IMR-90 (cell line): ENCODE measurements at regions not wholly inside any gene's neighbourhood (a gene's known extent, or its start where the extent isn't known, plus 50 kb on each side); places are given as distances from the start of the nearest gene placed in this dataset.

Experiments
- ATAC-seq: fragments of 200-7000 bp; cut with Tn5 transposase; 2 replicates; pipeline ENCODE4 v1.9.1; 2020; ENCODE audit warnings: low read depth, mild to moderate bottlenecking, moderate library complexity
- BruUV-seq: library from RNA; stranded (reverse); fragments of 400-500 nt; replicated peaks from 2 replicates; lab custom pipeline; 2021; lab: Mats Ljungman, UMichigan
- CTCF ChIA-PET: fragments of 300-600 bp; formaldehyde crosslinking; extraction: SDS; loops from one replicate; lab custom pipeline; 2021; ENCODE audit warnings: antibody characterized with exemption; lab: Yijun Ruan, JAX
- POLR2A ChIA-PET: fragments of 300-600 bp; sonication (Branson Sonifier 250); formaldehyde crosslinking; loops from one replicate; lab custom pipeline; 2022; ENCODE audit warnings: antibody characterized with exemption; ENCODE audit not compliant: unreplicated experiment; lab: Charles Lee
- DNase-seq: peaks from one replicate; pipeline ENCODE4 v3.0.0; 2013
- H2AFZ ChIP-seq: replicated peaks from 2 replicates; pipeline ENCODE3; 2013; ENCODE audit warnings: low read length, mild to moderate bottlenecking; ENCODE audit not compliant: poor library complexity
- H2AK5ac ChIP-seq: 2 replicates; pipeline ENCODE4 v1.6.1; 2013; ENCODE audit warnings: low read depth, low read length, inconsistent platforms
- H2AK9ac ChIP-seq: replicated peaks from 2 replicates; pipeline ENCODE3; 2013; ENCODE audit warnings: mild to moderate bottlenecking, low read depth, low read length, moderate library complexity; ENCODE audit not compliant: poor library complexity
- H2BK120ac ChIP-seq: 2 replicates; pipeline ENCODE4 v1.6.1; 2013; ENCODE audit warnings: low read depth, low read length, inconsistent platforms
- H2BK15ac ChIP-seq: 3 replicates; pipeline ENCODE4 v1.6.1; 2013; ENCODE audit warnings: low read depth, low read length, inconsistent platforms
- H2BK20ac ChIP-seq: 2 replicates; pipeline ENCODE4 v1.6.1; 2013; ENCODE audit warnings: low read depth, mild to moderate bottlenecking, inconsistent platforms, low read length, moderate library complexity
- H2BK5ac ChIP-seq: 2 replicates; pipeline ENCODE4 v1.6.1; 2013; ENCODE audit warnings: mild to moderate bottlenecking, low read depth, low read length, inconsistent platforms; ENCODE audit not compliant: poor library complexity, severe bottlenecking
- H3K14ac ChIP-seq: replicated peaks from 2 replicates; pipeline ENCODE4 v1.6.1; 2013; ENCODE audit warnings: low read depth, low read length, inconsistent platforms
- H3K18ac ChIP-seq: 2 replicates; pipeline ENCODE4 v1.6.1; 2013; ENCODE audit warnings: low read depth, low read length, control low read depth
- H3K23ac ChIP-seq: 2 replicates; pipeline ENCODE4 v1.6.1; 2013; ENCODE audit warnings: low read depth, low read length, inconsistent platforms
- H3K27ac ChIP-seq: 2 replicates; pipeline ENCODE4 v1.5.1; 2013; ENCODE audit warnings: mild to moderate bottlenecking, control low read depth, low read length; ENCODE audit not compliant: insufficient read depth
- H3K27me3 ChIP-seq: 2 replicates; pipeline ENCODE4 v1.6.1; 2013; ENCODE audit warnings: low read length; ENCODE audit not compliant: control insufficient read depth, insufficient read depth
- H3K36me3 ChIP-seq: 2 replicates; pipeline ENCODE4 v1.6.1; 2013; ENCODE audit warnings: low read length, mixed read lengths; ENCODE audit not compliant: control insufficient read depth, insufficient read depth
- H3K4ac ChIP-seq: 2 replicates; pipeline ENCODE4 v1.6.1; 2013; ENCODE audit warnings: low read depth, low read length, inconsistent platforms
- H3K4me1 ChIP-seq: 2 replicates; pipeline ENCODE4 v1.6.1; 2013; ENCODE audit warnings: low read length, mixed read lengths; ENCODE audit not compliant: control insufficient read depth, insufficient read depth
- H3K4me2 ChIP-seq: 2 replicates; pipeline ENCODE4 v1.6.1; 2013; ENCODE audit warnings: low read depth, mild to moderate bottlenecking, control low read depth, low read length, moderate library complexity
- H3K4me3 ChIP-seq: 2 replicates; pipeline ENCODE4 v1.5.1; 2013; ENCODE audit warnings: low read depth, mild to moderate bottlenecking, control low read depth, low read length, moderate library complexity; ENCODE audit not compliant: insufficient read depth
- H3K56ac ChIP-seq: 2 replicates; pipeline ENCODE4 v1.6.1; 2013; ENCODE audit warnings: low read length, inconsistent platforms; ENCODE audit not compliant: insufficient read depth; ENCODE audit errors: extremely low read depth
- H3K79me1 ChIP-seq, 2 experiments: 2 replicates each; pipeline ENCODE4 v1.6.1; 2013; ENCODE audit warnings: low read length in 2 of 2, inconsistent platforms in 1 of 2, low read depth in 1 of 2
- H3K9ac ChIP-seq: 2 replicates; pipeline ENCODE4 v1.6.1; 2013; ENCODE audit warnings: low read depth, low read length, control low read depth
- H3K9me1 ChIP-seq: 2 replicates; pipeline ENCODE4 v1.6.1; 2013; ENCODE audit warnings: low read length, inconsistent platforms; ENCODE audit not compliant: insufficient read depth
- H3K9me3 ChIP-seq: 2 replicates; pipeline ENCODE4 v1.6.1; 2013; ENCODE audit warnings: low read length; ENCODE audit not compliant: control insufficient read depth, insufficient read depth
- H4K20me1 ChIP-seq: 2 replicates; pipeline ENCODE4 v1.6.1; 2013; ENCODE audit warnings: low read length, inconsistent platforms; ENCODE audit not compliant: insufficient read depth
- H4K5ac ChIP-seq: 2 replicates; pipeline ENCODE4 v1.6.1; 2013; ENCODE audit warnings: mild to moderate bottlenecking, low read depth, low read length, control low read depth
- H4K8ac ChIP-seq, 2 experiments: 2 replicates each; pipeline ENCODE4 v1.6.1; 2013; ENCODE audit warnings: low read depth in 2 of 2, low read length in 2 of 2, control low read depth in 1 of 2, inconsistent platforms in 1 of 2
- H4K91ac ChIP-seq: 2 replicates; pipeline ENCODE4 v1.6.1; 2013; ENCODE audit warnings: low read depth, low read length, inconsistent platforms; ENCODE audit not compliant: insufficient read depth
- RFX5 ChIP-seq: IDR thresholded peaks from 2 replicates; pipeline ENCODE4 v1.8.0; 2012; ENCODE audit warnings: low read depth, mild to moderate bottlenecking, low read length, moderate library complexity
- SMC3 ChIP-seq: fragments of 150-350 bp; IDR thresholded peaks from 2 replicates; pipeline ENCODE4 v1.6.1; 2016; ENCODE audit warnings: low read depth, mild to moderate bottlenecking, antibody characterized with exemption, low read length, moderate library complexity
- dilution Hi-C: fragments of 300-500 bp; cut with HindIII; formaldehyde crosslinking; loops from one replicate; pipeline ENCODE4 v1.14.3; 2018; ENCODE audit warnings: low sequenced_read_pairs; ENCODE audit not compliant: unreplicated experiment
- in situ Hi-C: fragments of 300-500 bp; cut with MboI; formaldehyde crosslinking; loops from 3 replicates; pipeline ENCODE4 v1.14.3; 2019; ENCODE audit warnings: low sequenced_read_pairs, inconsistent platforms, mixed read lengths
- intact Hi-C: fragments of 100-400 bp; cut with micrococcal nuclease; formaldehyde crosslinking; loops from 2 replicates; pipeline ENCODE4 v1.10.0; 2022

DNA sequence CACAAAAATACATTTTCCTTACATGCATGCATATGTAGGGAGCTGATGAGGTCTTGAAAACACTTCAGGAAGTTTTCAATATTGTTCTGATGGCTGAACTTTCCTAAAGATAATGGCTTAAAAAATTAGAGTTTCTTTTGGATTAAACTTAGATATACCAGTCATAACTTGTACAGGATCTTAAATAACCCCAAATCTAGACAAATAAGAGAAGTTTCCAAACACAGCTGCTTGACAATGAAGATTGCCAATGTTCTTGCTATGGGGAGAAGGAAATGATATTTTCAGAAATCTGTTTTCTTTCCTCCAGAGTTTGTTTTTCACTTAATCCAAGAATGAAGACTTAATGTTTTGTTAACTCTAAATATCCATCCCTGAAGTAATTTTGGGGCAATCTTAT, 54.6 kb upstream of the SPTBN1 start:
- Histone ChIP-seq H3K4me2 (no peak overlapping the region), H3K36me3 (no peaks in the 10 kb centered on the region), H3K27me3 (no peaks in the 10 kb centered on the region), H4K8ac (no peak overlapping the region), H2AFZ (no peak overlapping the region), H3K4me1 (peaks cover 15% of the 10 kb centered on the region), H3K27ac (no peak overlapping the region), H4K5ac (no peak overlapping the region), H2BK20ac (peak overlapping the region; percentile 22), H3K23ac (no peak overlapping the region), H2AK9ac (no peak overlapping the region), H4K20me1 (no peaks in the 10 kb centered on the region), H4K91ac (no peak overlapping the region), H2BK5ac (no peak overlapping the region), H3K9me1 (no peaks in the 10 kb centered on the region), H3K9me3 (no peaks in the 10 kb centered on the region), H3K9ac (no peak overlapping the region), H3K14ac (no peak overlapping the region), H2AK5ac (no peak overlapping the region), H3K56ac (no peak overlapping the region), H3K4ac (no peak overlapping the region), H2BK15ac (peak overlapping the region; percentile 57; the same call in 1 of the 3 replicates), H3K79me1 (no peaks in the 10 kb centered on the region), H3K4me3 (no peak overlapping the region), H2BK120ac (no peak overlapping the region), H3K18ac (no peak overlapping the region)
- POLR2A ChIA-PET: no interaction called here
- CTCF ChIA-PET: interaction anchor here (1.4 kb wide), 1 partner anchor 65 kb away, joined by 4 read pairs; no protein-coding TSS in a partner anchor
- intact Hi-C loops: no loop called here
- no peak for DNase-seq
- BruUV-seq: no TSS peak
- dilution Hi-C loops: no loop called here
- no peak for ATAC-seq
- in situ Hi-C loops: no loop called here
- TF ChIP-seq RFX5 (no peak), SMC3 (no peak)
